HG03139 (cell line): ENCODE measurements at regions not wholly inside any gene's neighbourhood (a gene's known extent, or its start where the extent isn't known, plus 50 kb on each side); places are given as distances from the start of the nearest gene placed in this dataset.

ENCODE experiments used
- ATAC-seq: cut with Tn5 transposase; IDR thresholded peaks from one replicate; pipeline ENCODE4 v1.9.1; 2021; ENCODE audit not compliant: unreplicated experiment

DNA sequence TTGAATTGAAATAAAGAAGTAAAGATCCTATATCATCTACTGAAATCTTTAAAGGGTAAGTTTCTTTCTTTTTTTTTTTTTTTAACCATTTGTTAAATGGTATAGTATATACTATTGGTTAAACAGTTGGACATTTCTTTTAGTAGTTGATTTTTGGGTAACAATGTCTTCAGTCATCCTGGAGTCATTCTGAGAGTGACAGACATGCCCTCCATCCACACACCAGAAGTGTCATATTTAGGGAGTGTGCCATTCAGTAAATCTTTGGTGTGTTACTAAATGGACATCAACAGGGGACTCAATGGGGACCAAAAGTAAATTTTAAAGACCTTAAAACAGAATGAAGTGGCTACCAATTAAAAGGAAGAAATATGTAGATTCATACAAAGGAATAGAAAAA is 50.8 kb upstream of the SLC39A10 start:
- no peak for ATAC-seq

DNA sequence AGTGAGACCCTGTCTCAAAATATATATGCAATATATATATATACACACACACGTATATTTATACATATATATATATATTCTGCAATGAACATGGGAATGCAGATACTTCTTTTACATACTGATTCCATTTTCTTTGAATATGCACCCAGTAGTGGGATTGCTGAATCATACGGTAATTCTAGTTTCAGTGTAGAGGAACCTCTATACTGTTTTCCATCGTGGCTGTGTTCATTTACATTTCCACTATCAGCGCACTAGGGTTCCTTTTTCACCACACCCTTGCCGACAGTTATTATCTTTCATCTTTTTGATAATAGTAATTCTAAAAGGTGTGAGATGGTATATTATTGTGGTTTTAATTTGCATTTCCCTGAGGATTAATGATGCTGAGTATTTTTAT is 52.3 kb upstream of the SLC39A10 start:
- ATAC-seq = no peak

DNA sequence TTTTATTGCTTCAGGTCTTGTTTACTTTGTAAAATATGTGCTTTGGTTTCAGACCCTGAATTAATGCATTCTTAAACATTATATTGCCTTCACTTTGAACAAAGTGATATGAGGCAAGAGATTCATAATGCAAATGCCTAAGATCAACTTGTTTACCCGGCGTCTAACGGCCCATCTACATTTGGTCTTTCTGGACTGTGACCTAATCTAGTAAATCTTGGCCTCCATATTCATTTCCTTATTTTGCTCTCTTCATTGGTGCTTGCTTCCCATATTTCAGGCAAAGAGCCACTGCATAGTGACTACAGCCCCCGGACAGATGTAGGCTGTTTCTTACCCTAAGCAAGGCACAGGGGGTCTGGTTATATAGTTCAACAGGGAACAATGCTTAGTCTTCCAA is 53.0 kb upstream of the SLC39A10 start:
- no peak for ATAC-seq

DNA sequence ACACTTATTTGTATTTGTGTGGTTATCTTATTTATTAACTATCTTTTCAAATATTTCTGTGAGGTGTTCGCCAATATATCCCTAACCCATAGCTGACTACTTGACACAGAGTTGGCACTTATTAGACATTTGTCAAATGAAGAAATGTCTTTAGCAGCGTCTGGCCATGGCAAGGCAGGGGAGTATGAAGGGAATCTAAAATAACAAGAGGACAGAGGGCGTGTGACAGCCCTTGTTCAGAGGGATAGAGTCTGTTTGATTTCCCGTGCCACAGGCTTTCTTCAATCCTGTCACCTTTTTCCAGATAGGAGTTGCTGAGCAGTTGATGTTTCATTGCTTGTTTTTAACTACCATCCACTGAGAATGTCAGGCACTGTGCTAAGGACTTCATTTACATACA is 53.6 kb upstream of the SLC39A10 start:
- no peak for ATAC-seq

DNA sequence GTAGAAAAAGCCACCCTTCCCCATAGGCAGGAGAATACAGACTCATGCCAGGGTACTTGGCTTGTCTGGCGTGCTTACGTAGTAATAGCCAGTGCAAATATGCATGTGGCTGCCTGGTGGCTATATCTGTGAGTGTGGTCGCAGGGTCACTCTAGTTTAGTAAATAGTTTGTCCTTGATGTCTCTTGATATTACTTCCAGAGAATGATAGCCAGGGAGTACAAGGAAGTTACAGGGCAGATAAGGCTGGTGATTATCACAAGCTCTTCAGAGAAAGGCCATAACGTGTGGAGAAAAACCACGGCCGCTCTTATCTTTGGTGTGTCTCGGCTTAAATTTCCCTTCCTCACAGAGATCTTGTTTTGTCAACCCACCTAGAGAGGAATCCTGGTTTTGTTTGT is 54.3 kb upstream of the SLC39A10 start:
- no peak for ATAC-seq

DNA sequence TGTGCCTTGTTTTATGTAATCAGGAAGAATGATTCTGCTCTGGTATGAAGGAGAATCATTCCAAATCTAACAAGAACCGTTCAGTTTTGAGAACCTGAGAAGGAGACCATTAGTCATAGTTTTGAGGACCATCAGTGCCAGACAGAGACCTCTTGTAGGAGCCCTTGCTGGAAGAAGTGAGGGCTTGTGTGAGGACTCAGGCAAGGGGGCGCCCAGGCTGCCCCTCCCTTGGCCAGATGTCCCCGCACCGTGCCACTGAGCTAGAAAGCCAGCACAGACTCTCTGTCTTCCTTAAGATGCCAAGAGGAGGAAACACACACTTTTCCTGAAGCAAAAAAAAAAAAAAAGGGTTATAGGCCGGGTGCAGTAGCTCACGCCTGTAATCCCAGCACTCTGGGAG is 55.7 kb upstream of the SLC39A10 start:
- ATAC-seq = no peak

DNA sequence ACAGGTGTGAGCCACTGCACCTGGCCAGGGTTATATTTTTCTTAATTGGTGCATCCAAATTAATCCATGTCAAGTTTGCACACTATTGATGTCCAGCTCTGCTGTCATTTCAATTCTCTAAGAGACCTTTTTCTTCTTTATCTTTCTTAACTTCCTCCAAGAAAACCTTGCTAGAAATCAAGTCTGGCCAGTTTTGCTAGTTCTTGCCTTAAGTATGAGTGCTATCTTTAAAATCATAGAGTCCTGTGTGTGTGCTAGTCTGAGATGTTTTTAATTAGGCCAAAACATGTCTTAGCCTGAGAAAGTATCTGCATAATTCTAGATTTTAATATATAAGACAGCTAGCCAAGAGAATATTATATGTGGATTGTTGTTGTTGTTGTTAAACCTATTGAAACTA is 56.2 kb upstream of the SLC39A10 start:
- ATAC-seq = no peak

DNA sequence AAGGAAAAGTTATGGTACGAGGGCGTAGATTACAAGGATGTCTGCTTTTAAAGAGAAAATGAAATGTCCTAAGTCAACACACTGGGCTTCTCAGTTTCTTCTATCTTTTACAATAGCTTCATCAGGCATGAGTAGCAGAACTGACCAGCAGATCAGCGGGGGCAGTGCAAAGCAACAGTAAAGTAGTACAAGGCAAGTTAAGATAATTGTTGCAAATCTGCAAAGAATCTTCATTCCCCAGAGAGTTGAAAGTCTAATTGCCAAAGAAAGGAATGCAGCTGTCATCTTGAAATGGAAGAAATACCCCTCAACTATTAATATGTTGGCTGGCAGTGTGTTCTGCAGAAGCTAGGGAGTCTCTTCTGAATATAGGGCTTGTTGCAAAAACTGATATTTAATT is 60.2 kb upstream of the SLC39A10 start:
- no peak for ATAC-seq

DNA sequence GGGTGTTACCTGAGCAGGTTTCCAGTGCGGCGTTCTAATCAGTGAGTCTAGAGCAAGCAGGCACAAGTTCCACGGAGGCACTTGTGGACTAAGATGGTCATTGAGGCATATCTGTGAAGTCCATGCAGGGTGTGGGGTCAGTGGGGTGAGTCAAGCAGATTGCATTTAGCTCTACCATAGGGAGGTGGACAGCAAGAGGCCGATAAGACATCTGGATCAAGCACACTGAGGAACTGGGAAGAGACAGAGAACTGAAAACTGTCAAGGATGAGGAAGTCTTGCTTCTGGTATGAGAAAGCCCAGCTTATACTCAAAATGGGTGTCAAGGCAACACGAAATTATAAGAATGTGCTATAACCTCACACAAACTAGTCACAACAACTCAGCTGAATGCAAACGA is 61.2 kb upstream of the SLC39A10 start:
- no peak for ATAC-seq

DNA sequence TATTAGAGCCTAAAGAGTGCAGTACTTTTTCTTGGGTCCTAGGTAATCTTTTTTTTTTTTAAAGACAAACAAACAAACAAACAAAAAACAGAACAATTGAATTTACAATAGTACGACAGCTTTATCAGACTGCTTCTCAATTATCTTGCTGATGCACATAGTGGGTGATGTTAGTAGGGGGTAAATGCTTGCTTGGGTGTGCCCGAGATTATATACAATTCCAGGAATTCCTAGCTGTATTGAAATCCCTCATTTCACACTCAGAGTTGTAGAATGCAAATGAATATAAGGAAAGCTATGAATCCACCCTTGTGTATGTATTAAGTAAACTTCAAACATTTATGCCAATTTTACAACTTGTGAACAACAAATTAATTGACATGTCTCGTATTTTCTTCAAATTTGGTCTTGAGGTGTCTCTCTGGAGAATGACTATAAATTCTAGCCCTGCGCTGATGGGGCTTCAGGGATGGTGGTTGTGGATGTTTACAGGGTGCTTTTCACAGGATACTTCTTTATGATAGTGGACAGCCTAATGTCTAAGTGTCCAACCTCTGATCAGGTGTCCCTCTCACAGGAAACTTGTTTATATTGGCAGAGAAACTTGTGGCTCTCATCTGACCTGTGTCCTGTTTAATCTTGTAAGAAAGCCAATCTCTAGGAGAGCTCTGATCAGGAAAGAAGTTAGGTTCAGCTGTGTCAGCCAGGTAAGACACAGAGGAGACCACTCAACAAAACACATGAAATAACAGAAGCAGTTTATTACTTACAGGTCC is 61.9 kb upstream of the SLC39A10 start:
- ATAC-seq = no peak

DNA sequence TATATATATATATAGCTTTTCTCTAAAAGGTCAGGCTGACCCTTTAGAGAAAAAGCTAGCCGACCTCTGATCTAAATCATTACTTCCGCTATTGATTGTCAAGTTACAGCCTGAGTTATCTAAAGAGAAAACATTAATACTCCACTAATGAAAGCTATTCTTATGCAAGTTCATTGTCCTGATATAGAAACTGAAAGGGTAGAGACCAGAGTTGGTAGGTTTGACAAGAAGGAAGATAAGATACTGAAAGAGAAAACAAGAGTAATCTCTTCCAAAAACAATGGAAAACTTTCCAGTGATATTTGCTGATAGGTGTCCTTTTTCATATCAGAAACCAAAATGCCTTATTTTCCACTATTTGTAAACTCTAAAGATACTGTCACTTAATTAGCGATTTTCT is 62.8 kb upstream of the SLC39A10 start:
- no peak for ATAC-seq

DNA sequence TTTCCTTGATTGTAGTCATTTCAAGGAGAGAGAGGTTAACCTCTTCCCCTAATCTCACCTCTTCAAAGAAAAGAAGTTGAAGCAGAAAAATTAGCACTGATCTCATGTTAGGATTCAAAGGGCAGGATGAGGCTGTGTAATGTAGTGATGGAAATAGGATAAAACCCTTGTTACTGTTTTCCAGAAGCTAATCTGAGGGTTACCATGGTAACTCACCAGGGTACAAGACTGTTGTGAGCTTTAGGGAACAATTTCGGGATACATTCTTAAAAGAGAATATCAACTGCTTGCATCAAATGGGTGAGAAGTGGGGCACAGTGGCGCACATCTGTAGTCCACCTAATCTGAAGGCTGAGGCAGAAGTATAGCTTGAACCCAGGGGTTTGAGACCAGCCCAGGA is 64.9 kb upstream of the SLC39A10 start:
- no peak for ATAC-seq

DNA sequence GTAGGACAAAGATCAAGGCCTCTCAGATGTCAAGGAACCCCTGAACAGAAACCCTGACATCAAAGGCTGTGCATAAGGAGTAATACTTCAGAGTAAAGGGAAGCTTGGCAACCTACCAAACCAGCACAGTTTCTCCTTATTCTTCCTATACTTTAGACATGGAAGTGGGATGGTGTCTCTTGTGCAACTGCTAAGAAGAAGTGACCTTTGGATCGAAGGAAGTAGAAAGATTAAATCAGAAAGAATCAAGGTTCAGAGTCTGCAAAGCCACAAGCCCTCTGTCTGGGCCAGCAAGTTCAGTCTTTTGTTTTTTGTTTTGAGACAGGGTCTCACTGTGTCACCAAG is 66.2 kb upstream of the SLC39A10 start:
- ATAC-seq = no peak

DNA sequence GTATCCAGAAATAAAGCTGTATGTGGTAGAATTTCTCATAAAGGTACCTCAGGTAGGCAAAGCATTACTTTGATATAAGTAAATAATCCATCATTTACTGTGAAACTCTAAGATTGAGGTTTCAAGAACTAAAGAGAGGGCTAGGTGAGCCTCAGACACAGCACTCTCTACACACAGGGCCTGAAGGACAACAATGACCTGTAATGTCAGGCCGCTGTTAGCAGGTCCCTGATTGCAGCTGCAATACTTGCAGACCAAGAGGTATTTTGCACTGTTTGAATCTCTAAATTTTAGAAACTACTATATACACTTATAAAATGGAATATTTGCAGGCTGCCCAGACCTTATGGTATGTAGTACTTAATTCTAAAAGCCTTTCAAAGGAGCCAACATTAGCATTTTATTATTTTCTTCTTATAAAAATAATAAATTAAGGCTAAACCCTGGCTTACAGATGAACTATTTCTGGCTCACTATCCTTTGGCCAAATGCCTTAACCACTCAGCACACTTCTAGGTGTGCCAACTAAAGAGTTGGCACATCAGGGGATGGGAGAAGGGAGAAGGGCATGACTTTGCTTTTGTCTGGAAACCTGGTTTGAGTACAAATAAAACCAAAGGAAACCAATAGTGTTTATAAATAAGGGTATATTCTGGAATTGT is 66.7 kb upstream of the SLC39A10 start:
- no peak for ATAC-seq

DNA sequence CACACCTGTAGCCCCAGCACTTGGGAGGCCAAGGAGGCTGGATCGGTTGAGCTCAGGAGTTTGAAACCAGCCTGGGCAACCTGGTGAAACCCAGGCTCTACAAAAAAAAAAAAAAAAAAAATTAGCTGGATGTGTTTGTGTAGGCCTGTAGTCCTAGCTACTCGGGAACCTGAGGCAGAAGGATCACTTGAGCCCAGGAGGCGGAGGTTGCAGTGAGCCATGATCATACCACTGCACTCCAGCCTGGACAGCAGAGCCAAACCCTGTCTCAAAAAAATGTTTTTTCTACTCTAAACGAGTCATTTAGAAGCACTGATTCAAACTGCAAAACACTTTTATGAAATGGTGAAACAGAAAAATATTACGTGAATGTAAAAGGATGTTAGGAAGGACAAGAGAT is 69.1 kb upstream of the SLC39A10 start:
- no peak for ATAC-seq

DNA sequence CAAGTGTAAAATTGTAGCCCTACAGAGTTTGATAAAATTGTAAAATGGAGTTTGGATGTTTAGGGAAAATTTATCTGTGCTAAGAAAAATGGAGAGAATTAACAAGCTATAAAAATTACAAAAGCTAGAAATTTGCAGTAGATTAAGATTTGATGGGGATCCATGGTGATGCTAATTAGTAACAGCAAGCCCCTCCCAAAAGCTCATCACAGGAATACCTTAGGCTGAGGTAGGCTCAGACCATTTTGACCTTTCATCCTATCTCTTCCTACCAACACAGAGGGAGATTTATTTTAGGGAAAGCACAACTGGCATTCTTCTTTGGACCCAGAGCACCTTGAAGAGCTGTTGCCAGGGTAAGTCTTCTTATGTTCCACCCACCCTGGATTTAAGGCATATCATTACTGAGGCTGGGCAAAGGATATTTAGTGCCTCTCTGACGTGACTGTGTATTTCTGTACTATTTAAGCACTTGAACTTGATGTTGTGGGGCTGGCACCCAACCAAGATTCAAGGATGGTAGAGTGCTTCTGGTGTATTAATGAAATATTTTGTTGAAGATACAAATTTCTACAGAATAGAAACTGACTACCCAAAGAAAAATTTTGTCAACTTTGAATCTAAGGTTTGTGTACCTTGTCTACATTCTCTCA is 70.8 kb upstream of the SLC39A10 start:
- ATAC-seq = no peak

DNA sequence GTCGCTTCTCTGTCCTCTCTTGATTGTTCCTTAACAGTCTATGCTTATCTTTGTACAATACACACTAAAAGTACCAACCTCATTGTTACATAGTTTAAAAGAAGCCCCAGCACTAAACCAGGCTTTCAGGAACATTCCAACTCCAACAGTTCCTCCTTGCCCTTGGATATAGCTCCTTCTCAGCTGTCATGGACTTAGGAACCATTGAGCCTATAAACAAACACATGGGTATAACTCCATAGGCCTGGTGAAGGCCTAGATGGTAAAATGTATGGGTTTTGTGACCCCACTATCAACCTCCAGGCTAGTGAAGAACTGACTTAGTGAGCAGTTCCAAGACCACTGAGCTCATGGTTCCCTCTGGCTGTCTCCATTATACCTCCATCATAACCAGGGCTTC is 74.8 kb upstream of the SLC39A10 start:
- ATAC-seq = no peak

DNA sequence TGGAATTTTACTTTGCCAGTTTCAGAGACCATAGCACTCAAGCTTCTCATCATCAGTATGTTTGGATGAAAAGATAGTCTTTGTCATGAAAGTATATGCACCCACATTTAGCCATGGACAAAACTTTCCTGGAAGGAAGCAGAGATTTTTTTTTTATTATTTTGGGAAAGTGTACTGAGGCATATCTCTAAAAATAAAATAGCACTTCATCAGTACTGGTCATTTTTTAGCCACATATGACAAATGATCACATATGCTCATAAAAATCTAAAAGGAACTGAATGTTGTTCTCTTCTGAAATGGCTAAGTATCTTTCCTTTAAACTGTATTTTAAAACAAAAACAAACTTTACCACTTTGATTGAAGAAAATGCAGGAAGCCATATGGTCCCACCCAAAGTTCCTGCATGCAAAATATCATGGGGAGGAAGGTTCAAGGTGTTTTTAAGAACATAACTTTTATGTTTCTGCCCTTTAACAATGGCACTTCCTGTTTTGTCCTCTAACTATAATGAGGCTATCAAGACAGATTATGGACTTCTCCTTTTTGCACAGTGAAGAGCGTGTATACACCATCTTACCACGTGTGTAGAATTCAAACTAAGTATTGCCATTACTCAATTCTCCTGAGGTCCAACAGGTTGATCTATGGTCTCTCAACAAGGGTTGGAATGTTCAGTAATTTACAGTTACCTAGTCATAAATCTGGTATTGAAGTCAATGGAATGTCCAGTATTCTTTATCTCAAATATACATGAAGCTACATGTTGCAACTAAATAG is 77.1 kb upstream of the SLC39A10 start:
- ATAC-seq = no peak

DNA sequence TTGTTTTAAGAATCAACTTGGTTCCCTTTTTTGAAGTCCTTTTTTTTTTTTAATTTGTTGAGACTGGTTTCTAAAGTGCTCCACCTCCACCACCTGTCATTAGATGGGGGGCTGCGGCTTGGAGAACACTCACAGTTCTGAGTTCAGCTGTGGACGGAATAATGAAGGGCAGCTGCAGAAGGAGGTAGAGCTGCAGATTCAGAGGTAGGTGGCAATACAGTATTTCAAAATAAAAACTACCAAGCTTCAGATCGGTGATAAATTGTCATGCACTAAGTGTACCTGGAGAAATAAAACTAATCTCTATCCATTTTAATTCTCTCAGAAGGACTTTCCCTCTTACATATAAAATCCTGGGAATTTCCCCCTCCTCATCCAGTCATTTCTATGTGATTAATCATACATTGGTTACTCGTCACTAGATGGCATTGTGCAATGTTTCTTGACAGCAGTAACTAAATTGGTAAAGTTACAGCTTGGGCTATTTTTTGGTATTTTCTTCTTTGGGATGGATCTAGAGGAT is 81.1 kb upstream of the SLC39A10 start:
- ATAC-seq = peak; percentile 80

DNA sequence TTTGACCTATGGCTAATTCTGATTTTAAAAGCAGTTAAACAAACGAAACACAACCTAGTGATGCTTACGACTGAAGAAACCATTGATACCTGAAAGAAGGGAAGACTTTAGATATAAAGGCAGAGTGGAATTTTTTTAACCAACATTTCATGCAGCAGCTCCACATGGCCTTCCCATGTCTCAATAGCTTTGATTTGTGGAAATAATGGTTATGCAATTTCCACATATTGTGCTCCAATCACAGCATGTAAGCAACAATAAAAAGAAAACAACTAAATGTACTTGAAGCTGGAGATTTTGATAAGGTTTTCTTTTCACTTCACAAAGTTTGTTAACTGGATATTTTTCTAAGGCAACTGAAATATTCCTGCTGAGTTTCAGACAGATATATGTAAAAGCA is 82.0 kb upstream of the SLC39A10 start:
- no peak for ATAC-seq

DNA sequence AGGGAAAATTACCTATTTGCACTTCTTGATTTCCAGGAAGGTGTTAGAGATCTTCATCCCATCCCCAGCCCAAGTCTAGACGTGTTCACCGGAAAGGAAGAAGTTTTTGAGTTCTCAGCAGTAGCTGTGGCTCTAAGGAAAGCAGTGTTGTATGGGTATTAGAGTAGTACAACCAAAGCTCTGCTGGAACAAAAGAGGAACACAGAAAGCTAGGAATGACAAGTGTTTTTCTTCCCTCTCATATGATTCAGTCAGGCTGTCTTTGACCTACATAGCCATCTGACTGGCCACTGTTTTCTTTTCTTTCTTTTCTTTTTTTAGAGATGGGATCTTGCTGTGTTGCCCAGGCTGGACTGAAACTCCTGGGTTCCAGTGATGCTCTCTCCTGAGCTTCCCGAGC is 82.7 kb upstream of the SLC39A10 start:
- ATAC-seq = no peak
